ENCODE measurements at regions not wholly inside any gene's neighbourhood (a gene's known extent, or its start where the extent isn't known, plus 50 kb on each side); places are given as distances from the start of the nearest gene placed in this dataset.

GRCh38 chr12:93020631-93021597 lies 91.8 kb upstream of the EEA1 start (continued):
- TF ChIP-seq CEBPB (IDR thresholded peaks at IDR 0.05; ENCODE audit: low read depth, low read length) = no peak
- no peak for TF ChIP-seq BHLHE40 (IDR thresholded peaks at IDR 0.05; ENCODE audit: low read depth, low read length)

GRCh38 chr12:93022603-93023340 lies 93.7 kb upstream of the EEA1 start:
- ATAC-seq (ENCODE audit: low read depth) = peak; percentile 64
- no peak overlapping the region for H3K9ac ChIP-seq (ENCODE audit: low read depth, low read length)
- 90% methylated on average over 2 of the region's 6 CpGs; no CpG with 5 or more reads in 1 of the 2 experiments for WGBS, 2 experiments (ENCODE audit: extremely low coverage in 2 of 2, insufficient read length in 1 of 2)
- H3K4ac ChIP-seq (ENCODE audit: low read depth, low read length) = no peak overlapping the region
- H3K9me3 ChIP-seq (ENCODE audit: control insufficient read depth, insufficient read depth, low read length) = no peaks in the 10 kb centered on the region
- ChIA-PET POLR2A (ENCODE audit: unreplicated experiment) (no interaction called here), CTCF (no interaction called here)
- H4K5ac ChIP-seq (ENCODE audit: low read depth, low read length) = no peak overlapping the region
- H3K79me1 ChIP-seq (ENCODE audit: low read depth in 1 of 2, low read length in 2 of 2) = no peaks in the 10 kb centered on the region
- BruUV-seq (replicated peaks) = no TSS peak
- 0 out of 2 replicates have a peak overlapping the region, but pooled peaks have one; percentile 31 for H3K14ac ChIP-seq (replicated peaks; ENCODE audit: low read depth, low read length)
- no peak overlapping the region for H2AFZ ChIP-seq (replicated peaks; ENCODE audit: low read length, poor library complexity)
- H4K20me1 ChIP-seq (ENCODE audit: insufficient read depth, low read length) = no peaks in the 10 kb centered on the region
- no peaks in the 10 kb centered on the region for H3K27me3 ChIP-seq (ENCODE audit: control insufficient read depth, insufficient read depth, low read length)
- H3K27ac ChIP-seq (ENCODE audit: insufficient read depth, low read length) = no peak overlapping the region
- no peak overlapping the region for H2BK120ac ChIP-seq (ENCODE audit: low read depth, low read length)
- H2BK20ac ChIP-seq (ENCODE audit: low read depth, low read length) = no peak overlapping the region
- H4K91ac ChIP-seq (ENCODE audit: insufficient read depth, low read depth, low read length) = no peak overlapping the region
- H3K4me3 ChIP-seq (ENCODE audit: insufficient read depth, low read depth, low read length) = no peak overlapping the region
- no peak overlapping the region for H3K56ac ChIP-seq (ENCODE audit: extremely low read depth, insufficient read depth, low read length)
- H4K8ac ChIP-seq (ENCODE audit: low read depth in 2 of 2, low read length in 2 of 2) = no peak overlapping the region
- in situ Hi-C loops (cut with MboI; ENCODE audit: low sequenced_read_pairs) = no loop called here
- no peaks in the 10 kb centered on the region for H3K36me3 ChIP-seq (ENCODE audit: control insufficient read depth, insufficient read depth, low read length)
- DNase-seq = peak; percentile 41
- dilution Hi-C loops (cut with HindIII; ENCODE audit: low sequenced_read_pairs, unreplicated experiment) = no loop called here
- no peaks in the 10 kb centered on the region for H3K9me1 ChIP-seq (ENCODE audit: insufficient read depth, low read length)
- no peak overlapping the region for H3K23ac ChIP-seq (ENCODE audit: low read depth, low read length)
- H2BK15ac ChIP-seq (ENCODE audit: low read depth, low read length) = no peak overlapping the region; the same call in 2 of the 3 replicates
- no peaks in the 10 kb centered on the region for H3K4me1 ChIP-seq (ENCODE audit: control insufficient read depth, insufficient read depth, low read length)
- H2AK5ac ChIP-seq (ENCODE audit: low read depth, low read length) = no peak overlapping the region
- no peak overlapping the region for H2BK5ac ChIP-seq (ENCODE audit: low read depth, low read length, poor library complexity, severe bottlenecking)
- no peak overlapping the region for H3K18ac ChIP-seq (ENCODE audit: low read depth, low read length)
- no peak overlapping the region for H3K4me2 ChIP-seq (ENCODE audit: low read depth, low read length)
- intact Hi-C loops (cut with micrococcal nuclease) = loop anchor here (10.0 kb wide), 1 partner anchor 1082 kb away; no protein-coding TSS in a partner anchor
- H2AK9ac ChIP-seq (replicated peaks; ENCODE audit: low read depth, low read length, poor library complexity) = no peak overlapping the region
- TF ChIP-seq MAZ (IDR thresholded peaks at IDR 0.05; ENCODE audit: borderline replicate concordance, low read depth, low read length) (no peak), SMC3 (IDR thresholded peaks at IDR 0.05; ENCODE audit: low read depth, low read length) (no peak), CHD1 (IDR thresholded peaks at IDR 0.05; ENCODE audit: low read depth, low read length) (no peak), MXI1 (IDR thresholded peaks at IDR 0.05; ENCODE audit: borderline replicate concordance, low read depth, low read length) (no peak), POLR2A (IDR thresholded peaks at IDR 0.05; ENCODE audit: low read depth, low read length) (no peak), RCOR1 (IDR thresholded peaks at IDR 0.05; ENCODE audit: insufficient replicate concordance, low read length) (no peak), CTCF (conservative IDR thresholded peaks at IDR 0.05; ENCODE audit: low read depth, low read length) (no peak), FOS (IDR thresholded peaks at IDR 0.05; ENCODE audit: low read depth, low read length) (no peak), RAD21 (IDR thresholded peaks at IDR 0.05; ENCODE audit: low read length) (no peak)
- TF ChIP-seq, protein P1, sequence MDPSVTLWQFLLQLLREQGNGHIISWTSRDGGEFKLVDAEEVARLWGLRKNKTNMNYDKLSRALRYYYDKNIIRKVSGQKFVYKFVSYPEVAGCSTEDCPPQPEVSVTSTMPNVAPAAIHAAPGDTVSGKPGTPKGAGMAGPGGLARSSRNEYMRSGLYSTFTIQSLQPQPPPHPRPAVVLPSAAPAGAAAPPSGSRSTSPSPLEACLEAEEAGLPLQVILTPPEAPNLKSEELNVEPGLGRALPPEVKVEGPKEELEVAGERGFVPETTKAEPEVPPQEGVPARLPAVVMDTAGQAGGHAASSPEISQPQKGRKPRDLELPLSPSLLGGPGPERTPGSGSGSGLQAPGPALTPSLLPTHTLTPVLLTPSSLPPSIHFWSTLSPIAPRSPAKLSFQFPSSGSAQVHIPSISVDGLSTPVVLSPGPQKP (IDR thresholded peaks at IDR 0.05; ENCODE audit: borderline replicate concordance, low read depth, low read length) = no peak

Data from IMR-90 (cell line).